Tongue (tissue), 1 donor: ENCODE measurements at regions not wholly inside any gene's neighbourhood (a gene's known extent, or its start where the extent isn't known, plus 50 kb on each side); places are given as distances from the start of the nearest gene placed in this dataset.
"Not testable (repeated sequence)": the region's sequence is repeated elsewhere in the genome, so short reads cannot be mapped to it uniquely, and the experiment has no call there.

ENCODE experiments used
- DNase-seq: peaks from one replicate; pipeline ENCODE4 v3.0.0-alpha.2; 2015

GRCh38 chr1:30120245-30121000 lies 603.0 kb downstream of the MATN1 start:
- DNase-seq, result no peak

GRCh38 chr1:30117685-30118084 lies 605.7 kb downstream of the MATN1 start:
- DNase-seq, result no peak

- DNase-seq, result peak; percentile 72
These were observed 612.0 kb downstream of the MATN1 start for GRCh38 chr1:30111431-30111830.

GRCh38 chr1:30110846-30111245 lies 612.5 kb downstream of the MATN1 start:
- DNase-seq, result no peak

GRCh38 chr1:30109853-30110252 lies 613.5 kb downstream of the MATN1 start:
- DNase-seq, result peak; percentile 45

GRCh38 chr1:30108186-30108585 lies 615.2 kb downstream of the MATN1 start:
- DNase-seq, result no peak

GRCh38 chr1:30106125-30106524 lies 617.3 kb downstream of the MATN1 start:
- DNase-seq, result peak; percentile 45

DNA sequence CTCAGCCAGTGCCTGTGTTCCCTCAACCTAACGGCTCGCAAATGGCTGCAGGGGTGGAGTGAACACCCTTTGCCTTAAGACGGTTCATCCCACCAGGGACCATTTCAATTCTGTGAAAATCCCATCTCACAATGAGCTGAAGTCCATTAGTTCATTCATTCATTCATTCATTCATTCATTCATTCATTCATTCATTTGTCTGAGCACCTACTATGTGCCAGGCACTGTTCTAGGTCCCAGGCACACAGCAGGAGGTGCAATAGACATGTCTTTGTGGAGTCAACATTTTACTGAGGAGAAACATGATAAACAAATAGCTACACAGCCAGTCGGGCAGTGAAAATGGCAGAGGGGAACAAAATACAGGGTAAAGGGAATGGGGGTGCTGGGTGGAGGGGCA lies 618.8 kb downstream of the MATN1 start:
- DNase-seq, result no peak

DNA sequence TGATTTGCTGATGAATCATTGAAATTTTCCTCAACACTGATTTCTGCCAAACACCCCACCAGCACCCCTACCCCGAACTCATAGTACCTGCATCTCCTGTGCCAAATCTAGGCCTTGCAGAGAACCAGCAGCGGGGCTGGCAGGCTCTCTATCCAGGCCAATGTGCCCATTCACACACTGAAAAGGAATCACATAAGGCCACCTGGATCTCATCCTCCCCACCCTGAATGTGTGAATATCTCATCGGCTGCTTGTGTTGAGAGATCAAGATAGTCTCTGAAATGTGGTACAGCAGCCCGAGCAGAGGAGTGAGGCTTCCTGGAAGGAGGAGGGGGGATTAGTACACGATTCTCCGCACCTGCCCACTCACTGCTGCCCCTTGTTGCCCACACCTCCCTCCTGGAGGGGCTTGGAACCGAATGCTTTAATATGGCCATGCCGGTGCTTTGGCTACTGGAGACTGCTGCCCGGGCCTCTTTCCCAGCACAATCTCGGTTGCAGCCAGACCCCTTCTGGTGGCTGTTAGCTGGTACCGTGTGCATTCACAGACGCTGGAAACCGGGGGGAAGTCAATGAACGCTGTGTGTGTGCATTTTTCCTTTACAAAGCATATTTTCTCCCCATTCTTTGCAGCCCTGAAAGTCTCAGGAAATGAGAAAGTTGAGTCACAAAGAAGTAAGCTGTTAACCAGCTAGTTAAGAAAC lies 619.5 kb downstream of the MATN1 start:
- no peak for DNase-seq

- DNase-seq, result no peak
These were observed 620.8 kb downstream of the MATN1 start for GRCh38 chr1:30102605-30103004.

- DNase-seq, result no peak
These were observed 621.7 kb downstream of the MATN1 start for GRCh38 chr1:30101487-30102227.

- DNase-seq, result peak; percentile 33
These were observed 622.4 kb downstream of the MATN1 start for GRCh38 chr1:30101016-30101415.

DNA sequence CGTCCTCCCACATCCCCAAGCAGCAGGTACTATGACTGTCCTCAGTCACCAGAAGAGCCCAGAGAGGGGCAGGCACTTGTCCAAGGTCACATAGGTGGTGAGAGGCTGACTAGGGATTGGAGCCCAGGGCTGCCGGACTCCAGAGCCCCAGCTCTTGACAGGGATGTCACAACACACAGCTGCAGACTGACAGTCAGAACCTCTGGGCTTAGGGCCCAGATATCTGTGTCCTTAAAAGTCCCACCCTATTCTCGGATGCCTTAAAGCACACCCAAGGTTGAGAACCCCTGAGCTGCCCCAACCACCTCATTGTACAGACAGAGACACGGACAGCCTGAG lies 622.9 kb downstream of the MATN1 start:
- no peak for DNase-seq

GRCh38 chr1:30099587-30100523 lies 623.5 kb downstream of the MATN1 start:
- no peak for DNase-seq

- DNase-seq, result not testable (repeated sequence)
These were observed 625.5 kb downstream of the MATN1 start for GRCh38 chr1:30097851-30098250.

GRCh38 chr1:30095451-30096025 lies 627.8 kb downstream of the MATN1 start:
- DNase-seq, result no peak

- no peak for DNase-seq
These were observed 628.3 kb downstream of the MATN1 start for GRCh38 chr1:30095051-30095450.

DNA sequence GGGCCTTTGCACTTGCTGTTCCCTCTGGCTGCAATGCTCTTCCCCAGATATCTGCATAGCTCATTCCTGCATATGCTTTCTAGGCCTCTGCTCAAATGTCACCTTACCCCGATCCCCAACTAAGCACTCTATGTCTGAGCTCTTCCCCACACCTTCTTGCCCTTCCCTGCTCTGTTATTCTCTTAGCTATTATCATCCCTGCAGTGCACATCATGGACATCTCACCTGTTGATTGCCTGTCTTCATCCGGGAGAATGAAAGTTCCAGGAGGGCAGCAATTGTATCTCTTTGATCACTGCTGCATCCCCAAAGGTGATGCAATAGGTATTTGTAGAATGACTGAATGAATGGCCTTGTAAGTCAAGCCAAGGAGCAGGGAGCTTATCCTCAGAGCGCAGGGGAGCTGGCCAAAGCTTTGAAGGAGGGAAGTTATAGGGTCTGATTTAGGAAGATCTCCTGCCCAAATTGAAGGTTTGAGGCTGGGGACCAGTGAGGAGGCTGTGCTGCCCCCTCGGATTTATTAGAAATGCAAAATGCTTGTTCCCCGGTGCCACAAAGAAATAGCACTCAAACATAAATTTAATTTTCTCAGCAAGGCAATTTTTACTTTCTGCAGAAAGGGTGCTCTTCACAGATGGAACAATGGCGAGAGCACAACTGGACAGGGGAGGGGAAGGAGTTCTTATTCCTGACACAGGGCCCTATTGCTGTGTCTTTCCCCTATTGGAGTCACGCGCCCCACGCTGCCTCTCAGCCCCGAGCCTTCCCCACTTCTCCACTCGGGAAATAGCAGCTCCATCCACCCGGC lies 631.1 kb downstream of the MATN1 start:
- no peak for DNase-seq

- no peak for DNase-seq
These were observed 633.1 kb downstream of the MATN1 start for GRCh38 chr1:30090162-30090820.

- peak; percentile 51 for DNase-seq
These were observed 634.4 kb downstream of the MATN1 start for GRCh38 chr1:30089024-30089430.
